ENCODE measurements at regions not wholly inside any gene's neighbourhood (a gene's known extent, or its start where the extent isn't known, plus 50 kb on each side); places are given as distances from the start of the nearest gene placed in this dataset.

DNA sequence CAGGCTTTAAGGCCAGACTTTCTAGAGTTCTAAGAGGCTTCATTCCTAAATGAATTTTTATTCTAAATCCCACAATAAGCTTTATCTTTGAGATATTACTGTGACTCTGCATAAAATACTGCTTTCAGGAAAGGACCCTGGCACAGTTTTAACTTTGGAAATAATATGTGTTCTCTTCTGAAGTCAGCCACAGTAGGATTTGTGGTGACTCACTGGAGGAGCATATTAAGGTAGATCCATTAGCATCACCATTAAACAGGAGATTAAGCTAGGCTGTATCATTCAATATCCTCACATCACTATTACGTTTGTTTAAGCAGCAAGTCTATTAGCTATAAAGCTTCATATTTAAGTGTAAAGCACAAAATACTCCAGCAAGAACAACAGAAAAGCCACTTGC is 186.1 kb upstream of the IZUMO3 start:
- Histone ChIP-seq H3K4me1 (ENCODE audit: insufficient read depth, low read length) (no peaks in the 10 kb centered on the region), H3K36me3 (ENCODE audit: low read depth, low read length) (no peaks in the 10 kb centered on the region), H3K4me2 (ENCODE audit: low read length) (no peak overlapping the region), H3K79me2 (ENCODE audit: low read length) (no peaks in the 10 kb centered on the region), H3K4me3 (ENCODE audit: low read length) (no peak overlapping the region), H3F3A (ENCODE audit: low read length, unreplicated experiment) (no peaks in the 10 kb centered on the region), H3K27me3 (ENCODE audit: low read length) (no peaks in the 10 kb centered on the region), H3K9ac (ENCODE audit: low read length) (no peak overlapping the region), H2AFZ (ENCODE audit: low read length) (no peak overlapping the region), H3K27ac (ENCODE audit: low read length) (no peak overlapping the region), H3K9me3 (ENCODE audit: low read length) (no peaks in the 10 kb centered on the region), H3K9me2 (replicated peaks; ENCODE audit: low read length) (no peaks in the 10 kb centered on the region), H4K20me1 (ENCODE audit: low read length) (no peaks in the 10 kb centered on the region)
- ChIA-PET POLR2A (ENCODE audit: unreplicated experiment) (no interaction called here), CTCF (no interaction called here)
- BruUV-seq (replicated peaks): no TSS peak
- no peak for ATAC-seq
- intact Hi-C loops (cut with micrococcal nuclease): no loop called here
- TF ChIP-seq EZH2 (IDR thresholded peaks at IDR 0.05; ENCODE audit: low read length, unreplicated experiment) (no peak), EZH2phosphoT487 (IDR thresholded peaks at IDR 0.05; ENCODE audit: borderline replicate concordance, low read length) (no peak)
- TF ChIP-seq, protein P1, sequence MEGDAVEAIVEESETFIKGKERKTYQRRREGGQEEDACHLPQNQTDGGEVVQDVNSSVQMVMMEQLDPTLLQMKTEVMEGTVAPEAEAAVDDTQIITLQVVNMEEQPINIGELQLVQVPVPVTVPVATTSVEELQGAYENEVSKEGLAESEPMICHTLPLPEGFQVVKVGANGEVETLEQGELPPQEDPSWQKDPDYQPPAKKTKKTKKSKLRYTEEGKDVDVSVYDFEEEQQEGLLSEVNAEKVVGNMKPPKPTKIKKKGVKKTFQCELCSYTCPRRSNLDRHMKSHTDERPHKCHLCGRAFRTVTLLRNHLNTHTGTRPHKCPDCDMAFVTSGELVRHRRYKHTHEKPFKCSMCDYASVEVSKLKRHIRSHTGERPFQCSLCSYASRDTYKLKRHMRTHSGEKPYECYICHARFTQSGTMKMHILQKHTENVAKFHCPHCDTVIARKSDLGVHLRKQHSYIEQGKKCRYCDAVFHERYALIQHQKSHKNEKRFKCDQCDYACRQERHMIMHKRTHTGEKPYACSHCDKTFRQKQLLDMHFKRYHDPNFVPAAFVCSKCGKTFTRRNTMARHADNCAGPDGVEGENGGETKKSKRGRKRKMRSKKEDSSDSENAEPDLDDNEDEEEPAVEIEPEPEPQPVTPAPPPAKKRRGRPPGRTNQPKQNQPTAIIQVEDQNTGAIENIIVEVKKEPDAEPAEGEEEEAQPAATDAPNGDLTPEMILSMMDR (conservative IDR thresholded peaks at IDR 0.05; ENCODE audit: low read depth, low read length): no peak
- no peak for DNase-seq

DNA sequence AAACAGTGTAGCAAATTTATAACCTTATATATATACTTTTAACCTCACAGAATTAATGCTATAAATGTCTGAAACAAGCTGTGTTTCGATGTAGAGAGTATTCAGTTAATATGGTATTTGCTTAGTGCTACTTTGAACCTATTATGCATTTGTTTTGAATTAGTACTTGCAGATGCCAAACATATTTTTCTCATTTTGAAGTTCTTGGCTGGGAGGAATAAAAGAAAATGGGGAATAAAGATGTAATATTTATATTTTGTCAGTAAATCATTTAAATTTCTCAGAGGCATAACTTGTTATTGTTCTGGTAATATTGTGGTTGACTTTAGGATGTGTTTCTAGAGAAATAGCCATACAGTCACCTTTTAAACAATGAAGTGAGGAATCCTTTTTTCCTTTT is 175.9 kb upstream of the IZUMO3 start:
- no peak overlapping the region for H3K4me2 ChIP-seq (ENCODE audit: low read length)
- CTCF ChIA-PET: no interaction called here
- ATAC-seq: no peak

DNA sequence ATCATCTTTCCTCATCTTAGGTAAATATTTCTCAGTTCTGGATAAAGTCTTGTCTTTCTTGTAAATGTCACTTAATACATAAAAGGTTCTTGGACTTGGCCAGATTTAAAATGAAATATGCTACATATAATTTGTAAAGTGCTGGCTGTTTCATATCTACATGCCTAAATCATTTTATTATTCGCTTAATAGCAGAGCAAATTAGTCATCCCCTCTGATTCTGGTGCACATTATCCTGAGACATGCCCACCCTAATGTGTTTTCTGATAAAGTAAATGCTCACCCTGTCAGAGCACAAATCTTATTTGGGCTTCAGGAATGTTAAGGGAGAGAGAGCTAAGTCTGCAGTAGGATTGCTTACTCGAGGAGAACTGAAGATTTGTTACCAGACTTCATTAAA is 166.5 kb upstream of the IZUMO3 start:
- TF ChIP-seq, protein P1 (conservative IDR thresholded peaks at IDR 0.05; ENCODE audit: low read depth, low read length): no peak
- TF ChIP-seq EZH2 (IDR thresholded peaks at IDR 0.05; ENCODE audit: low read length, unreplicated experiment) (no peak), EZH2phosphoT487 (IDR thresholded peaks at IDR 0.05; ENCODE audit: borderline replicate concordance, low read length) (no peak)
- Histone ChIP-seq H2AFZ (ENCODE audit: low read length) (no peak overlapping the region), H3K4me2 (ENCODE audit: low read length) (no peak overlapping the region), H3K27ac (ENCODE audit: low read length) (no peak overlapping the region), H3K9me3 (ENCODE audit: low read length) (no peaks in the 10 kb centered on the region), H3K79me2 (ENCODE audit: low read length) (no peaks in the 10 kb centered on the region), H3F3A (ENCODE audit: low read length, unreplicated experiment) (no peaks in the 10 kb centered on the region), H4K20me1 (ENCODE audit: low read length) (no peaks in the 10 kb centered on the region), H3K4me1 (ENCODE audit: insufficient read depth, low read length) (no peaks in the 10 kb centered on the region), H3K36me3 (ENCODE audit: low read depth, low read length) (no peaks in the 10 kb centered on the region), H3K27me3 (ENCODE audit: low read length) (no peaks in the 10 kb centered on the region), H3K9ac (ENCODE audit: low read length) (no peak overlapping the region), H3K4me3 (ENCODE audit: low read length) (no peak overlapping the region), H3K9me2 (replicated peaks; ENCODE audit: low read length) (no peaks in the 10 kb centered on the region)
- intact Hi-C loops (cut with micrococcal nuclease): no loop called here
- no peak for DNase-seq
- no TSS peak for BruUV-seq (replicated peaks)
- ATAC-seq: no peak
- POLR2A ChIA-PET (ENCODE audit: unreplicated experiment): no interaction called here
- CTCF ChIA-PET: no interaction called here

More for the DNA sequence above, 175.9 kb upstream of the IZUMO3 start:
- H3K4me1 ChIP-seq (ENCODE audit: insufficient read depth, low read length): no peaks in the 10 kb centered on the region
- no peak overlapping the region for H2AFZ ChIP-seq (ENCODE audit: low read length)
- DNase-seq: no peak
- H3K9ac ChIP-seq (ENCODE audit: low read length): no peak overlapping the region
- no peaks in the 10 kb centered on the region for H3F3A ChIP-seq (ENCODE audit: low read length, unreplicated experiment)
- no peaks in the 10 kb centered on the region for H3K9me3 ChIP-seq (ENCODE audit: low read length)
- no peak overlapping the region for H3K4me3 ChIP-seq (ENCODE audit: low read length)
- H3K9me2 ChIP-seq (replicated peaks; ENCODE audit: low read length): no peaks in the 10 kb centered on the region
- no peaks in the 10 kb centered on the region for H3K27me3 ChIP-seq (ENCODE audit: low read length)
- H3K79me2 ChIP-seq (ENCODE audit: low read length): no peaks in the 10 kb centered on the region
- no peak overlapping the region for H3K27ac ChIP-seq (ENCODE audit: low read length)
- POLR2A ChIA-PET (ENCODE audit: unreplicated experiment): no interaction called here
- no TSS peak for BruUV-seq (replicated peaks)
- TF ChIP-seq, protein P1 (conservative IDR thresholded peaks at IDR 0.05; ENCODE audit: low read depth, low read length): no peak
- no peak for TF ChIP-seq EZH2phosphoT487 (IDR thresholded peaks at IDR 0.05; ENCODE audit: borderline replicate concordance, low read length)
- TF ChIP-seq EZH2 (IDR thresholded peaks at IDR 0.05; ENCODE audit: low read length, unreplicated experiment): no peak
- intact Hi-C loops (cut with micrococcal nuclease): no loop called here
- no peaks in the 10 kb centered on the region for H4K20me1 ChIP-seq (ENCODE audit: low read length)
- H3K36me3 ChIP-seq (ENCODE audit: low read depth, low read length): no peaks in the 10 kb centered on the region

All from PC-3 (cell line).